Mucosa of descending colon (tissue), 3 donors: ENCODE measurements at regions not wholly inside any gene's neighbourhood (a gene's known extent, or its start where the extent isn't known, plus 50 kb on each side); places are given as distances from the start of the nearest gene placed in this dataset.
"Not testable (repeated sequence)": the region's sequence is repeated elsewhere in the genome, so short reads cannot be mapped to it uniquely, and the experiment has no call there.

Source experiments
- ATAC-seq: fragments of 200-7000 bp; cut with Tn5 transposase; one replicate; pipeline ENCODE4 v1.9.1; 2020; ENCODE audit warnings: mild to moderate bottlenecking, moderate library complexity
- DNase-seq, 3 donors: peaks; one replicate each; pipeline ENCODE4 v3.0.0-alpha.2; 2020
- H3K36me3 ChIP-seq: fragments of 200-600 bp; one replicate; pipeline ENCODE4 v1.8.0; 2021; ENCODE audit warnings: low read depth, mild to moderate bottlenecking
- H3K4me1 ChIP-seq: fragments of 200-600 bp; one replicate; pipeline ENCODE4 v1.8.0; 2021; ENCODE audit warnings: low read depth, mild to moderate bottlenecking
- H3K4me3 ChIP-seq: fragments of 200-600 bp; one replicate; pipeline ENCODE4 v1.8.0; 2021; ENCODE audit warnings: mild to moderate bottlenecking
- H3K9me3 ChIP-seq: fragments of 200-600 bp; one replicate; pipeline ENCODE4 v1.8.0; 2021; ENCODE audit warnings: mild to moderate bottlenecking
- intact Hi-C, 2 donors: fragments of 100-400 bp; cut with DNase I in 1 of 2; cut with micrococcal nuclease in 1 of 2; formaldehyde crosslinking; loops; one replicate each; pipeline versions ENCODE4 v1.11.0 to v1.11.1; 2022; cut with DNase I, micrococcal nuclease
- TF ChIP-seq, protein P1 (sequence below): fragments of 200-600 bp; IDR thresholded peaks from one replicate; pipeline ENCODE4 v1.8.0; 2022; ENCODE audit warnings: antibody characterized with exemption, mild to moderate bottlenecking
- donor health status: DM: no; HTN: no; CAD: no; lungs with moderate emphysema.
- donor health status: DM: no; HTN: no; CAD: no.
- donor health status: DM: no; HTN: yes; CAD: no.

DNA sequence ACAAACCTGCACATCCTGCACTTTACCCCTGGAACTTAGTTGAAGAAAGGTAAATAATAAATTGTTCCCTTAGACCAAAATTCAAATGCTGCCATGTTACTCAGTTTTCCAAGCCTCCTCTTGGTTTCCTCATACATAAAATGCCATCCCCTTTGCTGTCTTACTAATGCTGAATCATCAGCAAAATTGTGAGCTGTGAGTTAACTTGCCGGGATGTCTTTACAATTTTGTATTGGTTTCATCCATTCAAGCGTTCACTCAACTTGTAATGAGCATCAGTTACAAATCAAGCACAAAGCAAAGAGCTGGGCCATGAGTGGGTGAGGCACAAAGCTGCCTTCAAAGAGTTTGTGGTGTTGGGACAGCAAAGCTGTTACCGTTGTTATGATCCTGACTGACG, 395.8 kb upstream of the ZMIZ1 start:
- DNase-seq (no peak), ATAC-seq (no peak)
- intact Hi-C loops: no loop called here
- no peak overlapping the region for H3K4me3 ChIP-seq
- no peaks in the 10 kb centered on the region for H3K36me3 ChIP-seq
- no peaks in the 10 kb centered on the region for H3K4me1 ChIP-seq
- TF ChIP-seq, protein P1, sequence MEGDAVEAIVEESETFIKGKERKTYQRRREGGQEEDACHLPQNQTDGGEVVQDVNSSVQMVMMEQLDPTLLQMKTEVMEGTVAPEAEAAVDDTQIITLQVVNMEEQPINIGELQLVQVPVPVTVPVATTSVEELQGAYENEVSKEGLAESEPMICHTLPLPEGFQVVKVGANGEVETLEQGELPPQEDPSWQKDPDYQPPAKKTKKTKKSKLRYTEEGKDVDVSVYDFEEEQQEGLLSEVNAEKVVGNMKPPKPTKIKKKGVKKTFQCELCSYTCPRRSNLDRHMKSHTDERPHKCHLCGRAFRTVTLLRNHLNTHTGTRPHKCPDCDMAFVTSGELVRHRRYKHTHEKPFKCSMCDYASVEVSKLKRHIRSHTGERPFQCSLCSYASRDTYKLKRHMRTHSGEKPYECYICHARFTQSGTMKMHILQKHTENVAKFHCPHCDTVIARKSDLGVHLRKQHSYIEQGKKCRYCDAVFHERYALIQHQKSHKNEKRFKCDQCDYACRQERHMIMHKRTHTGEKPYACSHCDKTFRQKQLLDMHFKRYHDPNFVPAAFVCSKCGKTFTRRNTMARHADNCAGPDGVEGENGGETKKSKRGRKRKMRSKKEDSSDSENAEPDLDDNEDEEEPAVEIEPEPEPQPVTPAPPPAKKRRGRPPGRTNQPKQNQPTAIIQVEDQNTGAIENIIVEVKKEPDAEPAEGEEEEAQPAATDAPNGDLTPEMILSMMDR: no peak
- H3K9me3 ChIP-seq: no peaks in the 10 kb centered on the region

DNA sequence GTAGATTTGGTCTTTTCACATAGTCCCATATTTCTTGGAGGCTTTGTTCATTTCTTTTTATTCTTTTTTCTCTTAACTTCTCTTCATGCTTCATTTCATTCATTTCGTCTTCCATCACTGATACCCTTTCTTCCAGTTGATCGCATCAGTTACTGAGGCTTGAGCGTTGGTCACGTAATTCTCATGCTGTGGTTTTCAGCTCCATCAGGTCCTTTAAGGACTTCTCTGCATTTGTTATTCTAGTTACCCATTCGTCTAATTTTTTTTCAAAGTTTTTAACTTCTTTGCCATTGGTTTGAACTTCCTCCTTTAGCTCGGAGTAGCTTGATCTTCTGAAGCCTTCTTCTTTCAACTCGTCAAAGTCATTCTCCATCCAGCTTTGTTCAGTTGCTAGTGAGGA, 387.6 kb upstream of the ZMIZ1 start:
- H3K36me3 ChIP-seq, intact Hi-C loops, H3K9me3 ChIP-seq, H3K4me3 ChIP-seq, H3K4me1 ChIP-seq, ATAC-seq, DNase-seq: not testable (repeated sequence)

DNA sequence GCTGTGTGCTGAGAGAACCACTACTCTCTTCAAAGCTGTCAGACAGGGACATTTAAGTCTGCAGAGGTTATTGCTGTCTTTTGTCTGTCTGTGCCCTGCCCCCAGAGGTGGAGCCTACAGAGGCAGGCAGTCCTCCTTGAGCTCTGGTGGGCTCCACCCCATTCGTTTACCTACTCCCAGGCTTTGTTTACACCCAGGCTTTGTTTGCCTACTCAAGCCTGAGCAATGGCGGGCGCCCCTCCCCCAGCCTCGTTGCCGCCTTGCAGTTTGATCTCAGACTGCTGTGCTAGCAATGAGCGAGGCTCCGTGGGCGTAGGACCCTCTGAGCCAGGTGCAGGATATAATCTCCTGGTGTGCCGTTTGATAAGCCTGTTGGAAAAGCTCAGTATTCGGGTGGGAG, 386.8 kb upstream of the ZMIZ1 start:
- intact Hi-C loops, DNase-seq, ATAC-seq: not testable (repeated sequence)

DNA sequence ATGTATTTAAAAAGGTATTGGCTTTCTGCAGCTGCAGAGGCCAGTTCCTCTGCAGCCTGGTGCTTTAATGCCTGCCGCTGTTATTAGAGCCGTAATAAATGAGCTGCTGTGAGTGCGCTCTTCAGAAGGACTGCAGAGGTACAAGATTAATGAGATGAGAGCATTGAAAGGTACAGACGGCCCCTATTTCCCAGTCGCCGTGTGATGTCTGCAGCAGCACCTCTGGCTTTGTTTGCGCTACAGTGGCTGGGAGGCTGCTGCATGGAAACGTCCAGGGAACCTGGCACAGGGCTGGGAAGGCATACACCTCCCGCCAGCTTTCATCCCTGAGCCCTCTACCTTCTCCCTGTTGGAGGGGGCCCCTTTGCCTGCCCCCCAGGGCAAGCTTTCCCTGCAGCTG, 383.8 kb upstream of the ZMIZ1 start:
- Histone ChIP-seq H3K4me1 (no peaks in the 10 kb centered on the region), H3K36me3 (no peaks in the 10 kb centered on the region), H3K9me3 (no peaks in the 10 kb centered on the region), H3K4me3 (no peak overlapping the region)
- ATAC-seq (no peak), DNase-seq (no peak)
- TF ChIP-seq, protein P1: no peak
- intact Hi-C loops: no loop called here

More for the DNA sequence above, 386.8 kb upstream of the ZMIZ1 start:
- H3K4me1 ChIP-seq, H3K36me3 ChIP-seq, H3K4me3 ChIP-seq, H3K9me3 ChIP-seq: not testable (repeated sequence)

GRCh38 chr10:78685466-78686103, 383.2 kb upstream of the ZMIZ1 start:
- H3K4me3 ChIP-seq: no peak overlapping the region
- no peaks in the 10 kb centered on the region for H3K36me3 ChIP-seq
- TF ChIP-seq, protein P1: no peak
- ATAC-seq (no peak), DNase-seq (no peak)
- H3K4me1 ChIP-seq: no peaks in the 10 kb centered on the region
- H3K9me3 ChIP-seq: no peaks in the 10 kb centered on the region
- intact Hi-C loops: no loop called here

- Histone ChIP-seq H3K36me3 (no peaks in the 10 kb centered on the region), H3K4me1 (no peaks in the 10 kb centered on the region), H3K9me3 (no peaks in the 10 kb centered on the region), H3K4me3 (no peak overlapping the region)
- no peak for DNase-seq
- ATAC-seq: no peak
- intact Hi-C loops: no loop called here
- TF ChIP-seq, protein P1: no peak
These were observed 382.2 kb upstream of the ZMIZ1 start for GRCh38 chr10:78686444-78687060.
